ENCODE measurements at regions not wholly inside any gene's neighbourhood (a gene's known extent, or its start where the extent isn't known, plus 50 kb on each side); places are given as distances from the start of the nearest gene placed in this dataset.

DNA sequence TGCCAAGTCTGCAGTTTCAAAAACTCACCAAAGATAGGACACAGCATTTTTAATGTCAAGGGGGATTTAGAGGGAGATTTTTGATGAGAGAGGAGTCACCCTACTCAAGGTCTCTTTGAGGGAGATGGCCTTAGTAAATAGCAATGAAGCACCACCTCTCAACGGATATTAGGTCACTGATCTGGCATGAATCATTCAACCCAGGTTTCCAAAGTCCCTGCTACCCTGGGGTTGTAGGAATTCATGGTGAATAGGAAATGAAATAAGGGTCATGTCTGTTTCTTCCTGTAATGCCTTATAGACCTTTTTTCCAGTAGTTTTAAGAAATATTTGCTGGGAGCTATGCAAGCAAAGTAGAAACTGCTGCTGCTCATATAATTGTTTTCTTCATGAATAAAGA lies 2154.9 kb downstream of the LRRC4C start:
- H3K27me3 Mint-ChIP-seq (ENCODE audit: low read depth) = no peaks in the 10 kb centered on the region
- WGBS (ENCODE audit: extremely low coverage, insufficient read length, low lambda C conversion rate) = no CpG with 5 or more reads among the region's 1 CpG

More for the DNA sequence above, 2154.9 kb downstream of the LRRC4C start:
- Histone ChIP-seq H3K18ac (ENCODE audit: insufficient read length, low read depth, low read length) (no peak overlapping the region), H3K56ac (ENCODE audit: insufficient read length, low read depth, low read length) (no peak overlapping the region), H3K79me2 (ENCODE audit: insufficient read depth, low read length) (no peaks in the 10 kb centered on the region), H4K5ac (ENCODE audit: insufficient read length, low read depth, low read length) (no peak overlapping the region), H3K23ac (ENCODE audit: insufficient read length, low read depth, low read length) (no peak overlapping the region), H2AK5ac (ENCODE audit: insufficient read length, low read length) (no peak overlapping the region), H3K27ac (ENCODE audit: insufficient read length, low read depth, low read length) (no peak overlapping the region), H2BK15ac (ENCODE audit: low read depth, low read length) (no peak overlapping the region), H2BK12ac (ENCODE audit: insufficient read length, low read depth, low read length) (no peak overlapping the region), H3K79me1 (ENCODE audit: insufficient read depth, low read depth, low read length, poor library complexity, severe bottlenecking) (no peaks in the 10 kb centered on the region), H3K23me2 (ENCODE audit: insufficient read length, low read depth, low read length, poor library complexity, severe bottlenecking) (no peaks in the 10 kb centered on the region), H2BK20ac (ENCODE audit: low read depth, low read length, poor library complexity, severe bottlenecking) (no peak overlapping the region), H4K20me1 (ENCODE audit: control insufficient read depth, insufficient read depth, insufficient read length) (no peaks in the 10 kb centered on the region), H3K9me3 (ENCODE audit: control insufficient read depth, low read depth, low read length) (no peaks in the 10 kb centered on the region), H2AFZ (ENCODE audit: low read length) (no peak overlapping the region), H4K8ac (replicated peaks; ENCODE audit: insufficient read length, low read depth, low read length) (no peak overlapping the region), H2BK120ac (ENCODE audit: low read depth, low read length, poor library complexity, severe bottlenecking) (no peak overlapping the region), H4K91ac (ENCODE audit: insufficient read length, low read depth, low read length) (no peak overlapping the region), H3K4ac (ENCODE audit: low read depth, low read length) (no peak overlapping the region), H2BK5ac (ENCODE audit: insufficient read length, low read length) (no peak overlapping the region), H3K4me1 (ENCODE audit: insufficient read depth, low read length) (no peaks in the 10 kb centered on the region), H3K9ac (ENCODE audit: extremely low read depth, insufficient read length, low read length) (no peak overlapping the region), H3K27me3 (ENCODE audit: insufficient read depth, low read length) (no peaks in the 10 kb centered on the region), H3K4me2 (ENCODE audit: insufficient read depth, insufficient read length, low read length) (no peak overlapping the region), H3T11ph (ENCODE audit: low read length) (no peak overlapping the region), H3K14ac (ENCODE audit: insufficient read depth, low read length) (no peak overlapping the region)
- Mint-ChIP-seq H3K4me3 (no peak overlapping the region), H3K9me3 (peaks cover 9 to 12% of the 10 kb centered on the region in 2 experiments; a peak in 4 of 5 replicates), H3K4me1 (no peaks in the 10 kb centered on the region), H3K36me3 (ENCODE audit: insufficient read depth in 1 of 3, low read depth in 3 of 3) (peaks cover 3 to 9% (median 7%) of the 10 kb centered on the region in 3 experiments; a peak in 5 of 7 replicates), H3K27ac (no peak overlapping the region)
- TF ChIP-seq CTCF (conservative IDR thresholded peaks at IDR 0.05) = no peak
- no peak for DNase-seq
